B cell (primary cell): ENCODE measurements at regions not wholly inside any gene's neighbourhood (a gene's known extent, or its start where the extent isn't known, plus 50 kb on each side); places are given as distances from the start of the nearest gene placed in this dataset.

Experiments used
- CTCF ChIP-seq: fragments of 200-600 bp; IDR thresholded peaks from one replicate; pipeline ENCODE4 v1.8.0; 2022; ENCODE audit warnings: antibody characterized with exemption, mild to moderate bottlenecking
- EZH2 ChIP-seq: IDR thresholded peaks from 2 replicates; pipeline ENCODE4 v1.6.1; 2012; ENCODE audit warnings: borderline replicate concordance, low read depth, mild to moderate bottlenecking, moderate library complexity, low read length; ENCODE audit not compliant: insufficient read depth, poor library complexity, severe bottlenecking

DNA sequence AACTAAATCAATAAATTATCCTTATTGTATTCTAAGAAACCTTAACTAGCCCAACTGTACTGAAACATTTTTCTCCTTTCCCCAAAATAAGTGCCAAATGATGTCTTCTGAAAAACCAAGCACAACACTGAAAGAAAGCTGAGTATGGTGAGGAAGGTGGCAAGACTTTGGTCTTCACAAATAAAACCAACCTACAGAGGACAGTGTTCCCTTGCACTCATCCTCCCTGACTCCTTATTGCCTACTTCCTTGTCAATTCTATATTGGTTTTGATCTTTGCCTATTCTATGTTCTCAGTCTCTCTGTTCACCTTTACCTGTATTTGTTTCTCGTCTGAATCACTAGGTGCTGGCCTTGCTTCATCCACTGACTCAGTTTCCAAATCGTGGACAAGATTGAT, 490.1 kb upstream of the ZNF385D start:
- no peak for TF ChIP-seq CTCF
- TF ChIP-seq EZH2: no peak
